ENCODE measurements at regions not wholly inside any gene's neighbourhood (a gene's known extent, or its start where the extent isn't known, plus 50 kb on each side); places are given as distances from the start of the nearest gene placed in this dataset.

DNA sequence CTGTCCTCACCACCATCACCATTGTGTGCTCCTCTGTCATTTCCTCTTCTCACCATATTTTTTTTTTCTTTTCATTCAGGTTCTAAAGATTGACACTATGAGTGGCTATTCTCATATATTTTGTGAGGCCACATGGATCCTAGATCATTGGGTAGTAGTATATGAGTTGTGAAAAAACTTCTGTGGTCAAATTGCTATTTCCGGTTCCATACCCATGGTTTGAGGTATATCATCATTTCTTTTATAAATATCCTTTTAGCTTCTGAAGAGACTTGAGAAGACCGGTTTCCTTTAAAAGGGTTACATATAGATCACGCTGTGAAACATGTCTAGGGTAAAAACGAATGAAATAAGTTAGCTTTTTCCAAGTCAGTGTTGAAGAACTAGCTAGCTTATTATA is 769.3 kb downstream of the NOVA1 start:
- TF ChIP-seq, protein P1, sequence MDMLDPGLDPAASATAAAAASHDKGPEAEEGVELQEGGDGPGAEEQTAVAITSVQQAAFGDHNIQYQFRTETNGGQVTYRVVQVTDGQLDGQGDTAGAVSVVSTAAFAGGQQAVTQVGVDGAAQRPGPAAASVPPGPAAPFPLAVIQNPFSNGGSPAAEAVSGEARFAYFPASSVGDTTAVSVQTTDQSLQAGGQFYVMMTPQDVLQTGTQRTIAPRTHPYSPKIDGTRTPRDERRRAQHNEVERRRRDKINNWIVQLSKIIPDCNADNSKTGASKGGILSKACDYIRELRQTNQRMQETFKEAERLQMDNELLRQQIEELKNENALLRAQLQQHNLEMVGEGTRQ (IDR thresholded peaks at IDR 0.05; ENCODE audit: low read depth, low read length) = no peak
- ATAC-seq (ENCODE audit: low read depth) = no peak
- Histone ChIP-seq H3K27me3 (ENCODE audit: control insufficient read depth, insufficient read depth, low read length) (no peaks in the 10 kb centered on the region), H3K4me1 (ENCODE audit: control insufficient read depth, insufficient read depth, low read length) (no peaks in the 10 kb centered on the region), H3K9ac (ENCODE audit: low read depth, low read length) (no peak overlapping the region), H3K14ac (replicated peaks; ENCODE audit: low read depth, low read length) (no peak overlapping the region), H4K20me1 (ENCODE audit: insufficient read depth, low read length) (no peaks in the 10 kb centered on the region), H2AK9ac (replicated peaks; ENCODE audit: low read depth, low read length, poor library complexity) (no peak overlapping the region), H4K5ac (ENCODE audit: low read depth, low read length) (no peak overlapping the region), H3K23ac (ENCODE audit: low read depth, low read length) (no peak overlapping the region), H2BK120ac (ENCODE audit: low read depth, low read length) (no peak overlapping the region), H3K4me3 (ENCODE audit: insufficient read depth, low read depth, low read length) (no peak overlapping the region), H3K27ac (ENCODE audit: insufficient read depth, low read length) (no peak overlapping the region), H3K36me3 (ENCODE audit: control insufficient read depth, insufficient read depth, low read length) (no peaks in the 10 kb centered on the region), H2AK5ac (ENCODE audit: low read depth, low read length) (no peak overlapping the region), H3K9me3 (ENCODE audit: control insufficient read depth, insufficient read depth, low read length) (peaks cover 5% of the 10 kb centered on the region), H2AFZ (replicated peaks; ENCODE audit: low read length, poor library complexity) (no peak overlapping the region), H2BK15ac (ENCODE audit: low read depth, low read length) (no peak overlapping the region), H2BK5ac (ENCODE audit: low read depth, low read length, poor library complexity, severe bottlenecking) (no peak overlapping the region), H4K91ac (ENCODE audit: insufficient read depth, low read depth, low read length) (no peak overlapping the region), H3K56ac (ENCODE audit: extremely low read depth, insufficient read depth, low read length) (no peak overlapping the region), H3K79me1 (ENCODE audit: low read depth in 1 of 2, low read length in 2 of 2) (no peaks in the 10 kb centered on the region), H3K4me2 (ENCODE audit: low read depth, low read length) (no peak overlapping the region), H4K8ac (ENCODE audit: low read depth in 2 of 2, low read length in 2 of 2) (no peak overlapping the region), H3K18ac (ENCODE audit: low read depth, low read length) (no peak overlapping the region), H3K4ac (ENCODE audit: low read depth, low read length) (no peak overlapping the region), H2BK20ac (ENCODE audit: low read depth, low read length) (no peak overlapping the region), H3K9me1 (ENCODE audit: insufficient read depth, low read length) (no peaks in the 10 kb centered on the region)
- BruUV-seq (replicated peaks) = no TSS peak
- ChIA-PET POLR2A (ENCODE audit: unreplicated experiment) (no interaction called here), CTCF (interaction anchor here (0.6 kb wide), 1 partner anchor 22 kb away, joined by 3 read pairs; no protein-coding TSS in a partner anchor)
- in situ Hi-C loops (cut with MboI; ENCODE audit: low sequenced_read_pairs) = no loop called here
- dilution Hi-C loops (cut with HindIII; ENCODE audit: low sequenced_read_pairs, unreplicated experiment) = no loop called here
- no peak for DNase-seq
- no CpG with 5 or more reads among the region's 4 CpGs for WGBS, 2 experiments (ENCODE audit: extremely low coverage in 2 of 2, insufficient read length in 1 of 2)
- intact Hi-C loops (cut with micrococcal nuclease) = no loop called here
